ENCODE measurements at regions not wholly inside any gene's neighbourhood (a gene's known extent, or its start where the extent isn't known, plus 50 kb on each side); places are given as distances from the start of the nearest gene placed in this dataset.

DNA sequence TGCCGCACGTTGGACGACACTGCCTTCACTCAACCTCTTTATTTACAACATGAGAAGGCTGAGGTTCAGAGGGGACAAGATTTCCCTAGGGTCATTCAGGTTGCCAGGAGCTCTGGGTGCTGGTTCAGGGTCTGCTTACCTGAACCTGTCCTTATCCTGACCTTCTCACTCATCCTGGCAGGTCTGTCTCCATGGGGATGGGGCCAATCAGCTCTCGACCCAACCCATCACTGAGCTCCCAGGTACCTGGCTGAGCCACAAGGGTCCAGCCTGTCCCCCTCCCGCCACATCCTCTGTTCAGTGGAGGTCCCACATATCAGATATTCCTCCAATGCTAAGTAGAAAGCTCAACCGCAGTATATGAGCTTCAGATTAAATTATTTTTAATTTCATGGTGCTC lies 225.6 kb downstream of the ANKRD60 start:
- Histone ChIP-seq H3K4me1 (peaks cover 11 to 14% (median 13%) of the 10 kb centered on the region in 4 donors), H3K4me3 (no peak overlapping the region), H3K27me3 (no peaks in the 10 kb centered on the region), H3K36me3 (no peaks in the 10 kb centered on the region), H3K27ac (replicated peaks in 1 of 4) (no peak overlapping the region), H3K9me3 (no peaks in the 10 kb centered on the region)
- intact Hi-C loops (cut with DNase I), result no loop called here
- WGBS, result 95% methylated on average over 6 of the region's 6 CpGs
- no peak for DNase-seq (ENCODE audit: extremely low spot score)
- no peak for TF ChIP-seq CTCF (IDR thresholded peaks at IDR 0.05)
- no peak for TF ChIP-seq POLR2AphosphoS5 (IDR thresholded peaks at IDR 0.05)
- TF ChIP-seq EP300 (IDR thresholded peaks at IDR 0.05), result no peak
- no peak for TF ChIP-seq POLR2A (IDR thresholded peaks at IDR 0.05; ENCODE audit: low read depth)

- no peak overlapping the region for H3K27ac ChIP-seq (replicated peaks in 1 of 4)
- TF ChIP-seq POLR2AphosphoS5 (IDR thresholded peaks at IDR 0.05), result no peak
- no peak for TF ChIP-seq CTCF (IDR thresholded peaks at IDR 0.05)
- no peaks in the 10 kb centered on the region for H3K36me3 ChIP-seq
- no peak for DNase-seq (ENCODE audit: extremely low spot score)
- H3K9me3 ChIP-seq, result no peaks in the 10 kb centered on the region
- H3K27me3 ChIP-seq, result no peaks in the 10 kb centered on the region
- 85% methylated on average over 3 of the region's 3 CpGs for WGBS
- intact Hi-C loops (cut with DNase I), result no loop called here
- no peak overlapping the region for H3K4me3 ChIP-seq
- H3K4me1 ChIP-seq, result peaks cover 11 to 14% (median 13%) of the 10 kb centered on the region in 4 donors
Observed at GRCh38 chr20:58001946-58002345, 226.5 kb downstream of the ANKRD60 start.

DNA sequence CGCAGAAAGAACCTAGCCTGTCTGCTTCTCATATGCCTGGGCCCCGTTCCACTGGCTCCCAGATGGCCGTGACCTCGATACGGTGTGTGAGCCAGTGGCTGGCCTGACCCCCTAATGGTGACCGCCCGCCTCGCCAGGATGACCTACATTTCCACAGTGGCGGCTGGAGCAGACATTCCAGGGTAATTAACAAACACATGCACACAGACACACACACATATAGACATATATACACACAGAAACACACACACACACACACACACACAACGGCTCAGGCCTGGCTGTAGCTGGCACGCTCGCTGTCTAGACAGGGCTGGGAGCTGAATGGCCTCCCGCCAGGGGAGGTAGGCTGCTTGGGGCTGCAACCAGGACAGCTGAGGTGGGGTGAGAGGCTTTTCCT lies 227.1 kb downstream of the ANKRD60 start:
- TF ChIP-seq POLR2AphosphoS5 (IDR thresholded peaks at IDR 0.05) (no peak), EP300 (IDR thresholded peaks at IDR 0.05) (no peak), CTCF (IDR thresholded peaks at IDR 0.05) (no peak), POLR2A (IDR thresholded peaks at IDR 0.05; ENCODE audit: low read depth) (no peak)
- 70% methylated on average over 13 of the region's 13 CpGs for WGBS
- Histone ChIP-seq H3K4me3 (no peak overlapping the region), H3K27ac (replicated peaks in 1 of 4) (no peak overlapping the region), H3K36me3 (no peaks in the 10 kb centered on the region), H3K27me3 (no peaks in the 10 kb centered on the region), H3K9me3 (no peaks in the 10 kb centered on the region), H3K4me1 (peaks cover 11 to 14% (median 13%) of the 10 kb centered on the region in 4 donors)
- intact Hi-C loops (cut with DNase I), result no loop called here
- DNase-seq (ENCODE audit: extremely low spot score), result no peak

DNA sequence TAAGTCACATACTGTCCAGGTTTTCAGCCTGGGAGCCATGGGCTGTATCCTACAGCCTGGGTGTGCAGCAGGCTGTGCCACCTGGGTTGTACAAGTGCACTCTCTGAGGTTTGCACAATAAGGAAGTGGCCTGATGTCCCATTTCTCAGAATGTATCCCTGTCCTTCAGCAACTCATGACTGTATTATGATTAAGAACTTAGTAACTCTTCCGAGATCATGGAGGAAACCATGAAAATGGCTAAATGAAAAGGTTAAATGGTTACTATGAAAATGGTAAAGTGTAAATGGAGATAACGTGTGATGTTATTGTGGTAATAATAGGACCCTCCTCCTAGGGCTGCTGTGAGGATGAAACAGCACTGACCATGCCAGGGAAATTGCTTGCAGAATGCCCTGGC lies 227.6 kb downstream of the ANKRD60 start:
- Histone ChIP-seq H3K27me3 (no peaks in the 10 kb centered on the region), H3K27ac (replicated peaks in 1 of 4) (no peak overlapping the region), H3K4me3 (no peak overlapping the region), H3K36me3 (no peaks in the 10 kb centered on the region), H3K9me3 (no peaks in the 10 kb centered on the region), H3K4me1 (peaks cover 11 to 14% (median 13%) of the 10 kb centered on the region in 4 donors)
- TF ChIP-seq CTCF (IDR thresholded peaks at IDR 0.05), result no peak
- TF ChIP-seq POLR2A (IDR thresholded peaks at IDR 0.05; ENCODE audit: low read depth), result no peak
- TF ChIP-seq EP300 (IDR thresholded peaks at IDR 0.05), result no peak
- TF ChIP-seq POLR2AphosphoS5 (IDR thresholded peaks at IDR 0.05), result no peak
- 90% methylated on average over 2 of the region's 2 CpGs for WGBS
- DNase-seq (ENCODE audit: extremely low spot score), result no peak
- intact Hi-C loops (cut with DNase I), result no loop called here

DNA sequence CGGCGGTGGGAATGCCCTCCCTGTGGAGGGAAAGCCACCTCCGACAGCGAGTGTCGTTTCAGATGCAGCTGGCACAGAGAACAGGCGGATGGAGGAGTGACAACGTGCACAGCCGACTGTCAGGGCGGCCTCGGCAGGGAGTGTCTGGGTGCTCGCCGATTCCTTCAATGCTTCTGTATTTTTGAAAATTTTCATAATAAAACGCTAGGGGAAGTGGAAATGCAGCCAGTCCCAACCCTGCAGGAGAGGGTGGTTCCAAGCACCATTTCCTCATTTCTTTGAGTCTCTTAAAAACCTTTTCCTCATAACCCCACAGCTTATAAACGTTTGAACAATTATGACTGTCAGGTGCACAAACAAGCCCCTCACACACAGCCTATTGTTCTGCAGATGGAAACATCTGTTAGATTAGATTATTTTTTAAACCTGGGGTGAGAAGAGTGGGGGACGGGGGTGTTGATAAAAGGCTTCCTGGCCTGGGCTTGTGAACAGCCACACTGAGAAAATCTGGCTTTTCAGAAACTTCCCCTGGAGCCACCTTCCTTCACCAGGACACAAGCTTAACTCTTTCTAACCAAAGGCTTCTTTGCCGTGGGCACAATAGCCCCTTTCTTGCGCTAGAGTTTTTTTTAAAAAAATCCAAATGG lies 228.9 kb downstream of the ANKRD60 start:
- Histone ChIP-seq H3K9me3 (no peaks in the 10 kb centered on the region), H3K27me3 (no peaks in the 10 kb centered on the region), H3K4me3 (peak overlapping the region in 3 of 4 donors; percentile 3 to 32 (median 23)), H3K27ac (replicated peaks in 1 of 4) (peak overlapping the region in 3 of 4 donors; percentile 35 to 50 (median 36)), H3K36me3 (no peaks in the 10 kb centered on the region), H3K4me1 (peaks cover 11 to 14% (median 13%) of the 10 kb centered on the region in 4 donors)
- 45% methylated on average over 17 of the region's 17 CpGs for WGBS
- DNase-seq (ENCODE audit: extremely low spot score), result no peak
- intact Hi-C loops (cut with DNase I), result no loop called here
- no peak for TF ChIP-seq POLR2A (IDR thresholded peaks at IDR 0.05; ENCODE audit: low read depth)
